WTC11 (cell line): ENCODE measurements at regions not wholly inside any gene's neighbourhood (a gene's known extent, or its start where the extent isn't known, plus 50 kb on each side); places are given as distances from the start of the nearest gene placed in this dataset.

Source experiments
- ATAC-seq: fragments of 200-7000 bp; cut with Tn5 transposase; 2 replicates; pipeline ENCODE4 v1.10.0; 2021; ENCODE audit warnings: mild to moderate bottlenecking, moderate library complexity
- CTCF ChIA-PET: fragments of 300-600 bp; sonication (Branson Sonifier 250); formaldehyde crosslinking; loops from one replicate; lab custom pipeline; 2021; ENCODE audit warnings: antibody characterized with exemption; lab: Charles Lee
- POLR2A ChIA-PET: fragments of 350-600 bp; sonication (Branson Sonifier 250); formaldehyde crosslinking; loops from one replicate; lab custom pipeline; 2021; ENCODE audit warnings: antibody characterized with exemption; lab: Charles Lee
- DNase-seq: peaks from one replicate; pipeline ENCODE4 v3.0.0; 2021; ENCODE audit warnings: low spot score
- H3K27ac Mint-ChIP-seq: 2 replicates; pipeline ENCODE4 v1.8.0; 2021; ENCODE audit warnings: mixed read lengths
- H3K27me3 Mint-ChIP-seq: 2 replicates; pipeline ENCODE4 v1.8.0; 2021; ENCODE audit warnings: low read depth, mild to moderate bottlenecking, moderate library complexity, mixed read lengths
- H3K36me3 Mint-ChIP-seq: 2 replicates; pipeline ENCODE4 v1.8.0; 2021; ENCODE audit warnings: mixed read lengths
- H3K4me1 Mint-ChIP-seq: 2 replicates; pipeline ENCODE4 v1.8.0; 2022; ENCODE audit warnings: mixed read lengths
- H3K4me3 Mint-ChIP-seq: 2 replicates; pipeline ENCODE4 v1.8.0; 2021; ENCODE audit warnings: mild to moderate bottlenecking, moderate library complexity, mixed read lengths
- H3K9me3 Mint-ChIP-seq: 2 replicates; pipeline ENCODE4 v1.8.0; 2021; ENCODE audit warnings: mixed read lengths
- ATF1 ChIP-seq: sonication (generic); formaldehyde crosslinking; IDR thresholded peaks from 2 replicates; pipeline ENCODE4 v1.8.1; 2023; ENCODE audit warnings: mild to moderate bottlenecking, moderate library complexity, missing genetic modification reagents
- E2F1 ChIP-seq: sonication (generic); formaldehyde crosslinking; IDR thresholded peaks from 2 replicates; pipeline ENCODE4 v1.8.0; 2022; ENCODE audit warnings: mild to moderate bottlenecking, missing genetic modification reagents
- E2F4 ChIP-seq: sonication (generic); formaldehyde crosslinking; IDR thresholded peaks from 2 replicates; pipeline ENCODE4 v1.8.1; 2022; ENCODE audit warnings: low read depth, mild to moderate bottlenecking, moderate library complexity, missing genetic modification reagents, borderline replicate concordance
- EMX1 ChIP-seq: fragments of 250-450 bp; sonication (Bioruptor Pico); IDR thresholded peaks from 2 replicates; pipeline ENCODE4 v1.8.0; 2021; ENCODE audit warnings: mild to moderate bottlenecking
- ETV6 ChIP-seq: sonication (generic); formaldehyde crosslinking; IDR thresholded peaks from 2 replicates; pipeline ENCODE4 v1.8.1; 2022; ENCODE audit warnings: mild to moderate bottlenecking, missing genetic modification reagents
- FOXP1 ChIP-seq: sonication (generic); formaldehyde crosslinking; IDR thresholded peaks from 2 replicates; pipeline ENCODE4 v1.8.0; 2022; ENCODE audit warnings: missing genetic modification reagents, mild to moderate bottlenecking, moderate library complexity, borderline replicate concordance
- GRHL2 ChIP-seq: fragments of 250-450 bp; sonication (Bioruptor Pico); IDR thresholded peaks from 2 replicates; pipeline ENCODE4 v1.8.0; 2022; ENCODE audit warnings: mild to moderate bottlenecking, moderate library complexity; ENCODE audit not compliant: insufficient replicate concordance, severe bottlenecking
- HMGXB4 ChIP-seq: sonication (generic); formaldehyde crosslinking; IDR thresholded peaks from 2 replicates; pipeline ENCODE4 v1.8.1; 2023; ENCODE audit warnings: mild to moderate bottlenecking, moderate library complexity, missing genetic modification reagents
- IRF1 ChIP-seq: sonication (generic); formaldehyde crosslinking; IDR thresholded peaks from 2 replicates; pipeline ENCODE4 v1.8.0; 2023; ENCODE audit warnings: missing genetic modification reagents
- KAT7 ChIP-seq: sonication (generic); formaldehyde crosslinking; IDR thresholded peaks from 2 replicates; pipeline ENCODE4 v1.8.1; 2023; ENCODE audit warnings: missing genetic modification reagents, mild to moderate bottlenecking, borderline replicate concordance
- NR1H2 ChIP-seq: sonication (generic); formaldehyde crosslinking; IDR thresholded peaks from 2 replicates; pipeline ENCODE4 v1.9.0; 2021; ENCODE audit warnings: mild to moderate bottlenecking, moderate library complexity, missing genetic modification reagents
- PRRX2 ChIP-seq: fragments of 250-450 bp; sonication (Bioruptor Pico); IDR thresholded peaks from 2 replicates; pipeline ENCODE4 v1.8.0; 2021; ENCODE audit warnings: mild to moderate bottlenecking
- SMAD4 ChIP-seq: sonication (generic); formaldehyde crosslinking; IDR thresholded peaks from 2 replicates; pipeline ENCODE4 v1.8.0; 2022; ENCODE audit warnings: mild to moderate bottlenecking, missing genetic modification reagents
- SOX15 ChIP-seq: fragments of 250-450 bp; sonication (Bioruptor Pico); IDR thresholded peaks from 2 replicates; pipeline ENCODE4 v1.9.0; 2021; ENCODE audit warnings: mild to moderate bottlenecking
- STAT6 ChIP-seq: sonication (generic); formaldehyde crosslinking; conservative IDR thresholded peaks from 2 replicates; pipeline ENCODE4 v1.8.1; 2023; ENCODE audit warnings: mild to moderate bottlenecking, low read depth, missing genetic modification reagents, moderate library complexity
- ZBTB21 ChIP-seq: sonication (generic); formaldehyde crosslinking; IDR thresholded peaks from 2 replicates; pipeline ENCODE4 v1.8.1; 2023; ENCODE audit warnings: mild to moderate bottlenecking, missing genetic modification reagents, borderline replicate concordance
- ZBTB43 ChIP-seq: sonication (generic); formaldehyde crosslinking; IDR thresholded peaks from 2 replicates; pipeline ENCODE4 v1.8.1; 2023; ENCODE audit warnings: mild to moderate bottlenecking, missing genetic modification reagents
- ZNF121 ChIP-seq: sonication (generic); formaldehyde crosslinking; IDR thresholded peaks from 2 replicates; pipeline ENCODE4 v1.8.0; 2023; ENCODE audit warnings: missing genetic modification reagents
- ZNF416 ChIP-seq: fragments of 250-450 bp; sonication (Bioruptor Pico); IDR thresholded peaks from 2 replicates; pipeline ENCODE4 v1.9.0; 2021; ENCODE audit warnings: mild to moderate bottlenecking, inconsistent platforms
- ZNF425 ChIP-seq: fragments of 250-450 bp; sonication (Bioruptor Pico); conservative IDR thresholded peaks from 2 replicates; pipeline ENCODE4 v1.9.0; 2021; ENCODE audit warnings: mild to moderate bottlenecking
- ZNF532 ChIP-seq: fragments of 250-450 bp; sonication (Bioruptor Pico); IDR thresholded peaks from 2 replicates; pipeline ENCODE4 v1.9.0; 2021; ENCODE audit warnings: mild to moderate bottlenecking, borderline replicate concordance

- TF ChIP-seq ZNF532 (CRISPR knock-in tag), result no peak
- TF ChIP-seq STAT6, result no peak
- no peak for TF ChIP-seq NR1H2 (CRISPR knock-in tag)
- TF ChIP-seq ZNF425, result no peak
- TF ChIP-seq KAT7 (CRISPR knock-in tag), result no peak
- TF ChIP-seq ZBTB21, result no peak
- TF ChIP-seq E2F1 (CRISPR knock-in tag), result no peak
- TF ChIP-seq PRRX2, result no peak
- no peak for TF ChIP-seq ZNF416 (CRISPR knock-in tag)
- no peak for TF ChIP-seq ZBTB43 (CRISPR knock-in tag)
- TF ChIP-seq ZNF121, result no peak
- TF ChIP-seq GRHL2 (CRISPR knock-in tag), result no peak
Measured at GRCh38 chr7:69263550-69263949, 334.7 kb upstream of the AUTS2 start.

GRCh38 chr7:69269806-69270205, 328.5 kb upstream of the AUTS2 start:
- Mint-ChIP-seq H3K9me3 (peaks cover 8% of the 10 kb centered on the region), H3K4me1 (no peaks in the 10 kb centered on the region), H3K27ac (no peak overlapping the region), H3K4me3 (no peak overlapping the region), H3K36me3 (no peaks in the 10 kb centered on the region), H3K27me3 (peaks cover 46% of the 10 kb centered on the region)
- DNase-seq (no peak), ATAC-seq (no peak)
- POLR2A ChIA-PET, result no interaction called here
- CTCF ChIA-PET, result no interaction called here
- TF ChIP-seq E2F4, result no peak
- TF ChIP-seq ATF1 (CRISPR knock-in tag), result no peak
- TF ChIP-seq IRF1 (CRISPR knock-in tag), result no peak
- no peak for TF ChIP-seq SMAD4
- no peak for TF ChIP-seq FOXP1 (CRISPR knock-in tag)
- TF ChIP-seq HMGXB4 (CRISPR knock-in tag), result no peak
- no peak for TF ChIP-seq EMX1 (CRISPR knock-in tag)
- TF ChIP-seq KAT7 (CRISPR knock-in tag), result no peak
- TF ChIP-seq SOX15, result no peak
- TF ChIP-seq NR1H2 (CRISPR knock-in tag), result no peak
- TF ChIP-seq ETV6, result no peak

More at GRCh38 chr7:69263550-69263949, 334.7 kb upstream of the AUTS2 start:
- H3K27me3 Mint-ChIP-seq, result peaks cover 23% of the 10 kb centered on the region
- H3K4me1 Mint-ChIP-seq, result no peaks in the 10 kb centered on the region
- POLR2A ChIA-PET, result no interaction called here
- no peak overlapping the region for H3K4me3 Mint-ChIP-seq
- CTCF ChIA-PET, result no interaction called here
- H3K36me3 Mint-ChIP-seq, result no peaks in the 10 kb centered on the region
- H3K9me3 Mint-ChIP-seq, result no peaks in the 10 kb centered on the region
- DNase-seq (no peak), ATAC-seq (no peak)
- H3K27ac Mint-ChIP-seq, result no peak overlapping the region
